ENCODE measurements at regions not wholly inside any gene's neighbourhood (a gene's known extent, or its start where the extent isn't known, plus 50 kb on each side); places are given as distances from the start of the nearest gene placed in this dataset.

GRCh38 chr9:80931163-80931562, 758.2 kb downstream of the TLE1 start:
- no peak overlapping the region for H4K91ac ChIP-seq (ENCODE audit: insufficient read length, low read depth, low read length)
- no peak overlapping the region for H3K4ac ChIP-seq (ENCODE audit: low read depth, low read length)
- WGBS (ENCODE audit: extremely low coverage, insufficient read length, low lambda C conversion rate): no CpG with 5 or more reads among the region's 3 CpGs
- no peak for TF ChIP-seq CTCF (conservative IDR thresholded peaks at IDR 0.05)
- no peaks in the 10 kb centered on the region for H3K79me1 ChIP-seq (ENCODE audit: insufficient read depth, low read depth, low read length, poor library complexity, severe bottlenecking)
- no peak overlapping the region for H4K5ac ChIP-seq (ENCODE audit: insufficient read length, low read depth, low read length)
- H2BK12ac ChIP-seq (ENCODE audit: insufficient read length, low read depth, low read length): no peak overlapping the region
- H3K56ac ChIP-seq (ENCODE audit: insufficient read length, low read depth, low read length): no peak overlapping the region
- H2AFZ ChIP-seq (ENCODE audit: low read length): no peak overlapping the region
- H3K79me2 ChIP-seq (ENCODE audit: insufficient read depth, low read length): no peaks in the 10 kb centered on the region
- Mint-ChIP-seq H3K27ac (no peak overlapping the region), H3K4me1 (peaks cover 0 to 6% of the 10 kb centered on the region in 2 experiments; a peak in 1 of 4 replicates), H3K27me3 (ENCODE audit: low read depth) (no peaks in the 10 kb centered on the region), H3K4me3 (no peak overlapping the region), H3K9me3 (peaks cover 0 to 9% of the 10 kb centered on the region in 2 experiments; a peak in 2 of 5 replicates), H3K36me3 (ENCODE audit: insufficient read depth in 1 of 3, low read depth in 3 of 3) (peaks cover 0 to 3% (median 0%) of the 10 kb centered on the region in 3 experiments; a peak in 3 of 7 replicates)
- H3K27me3 ChIP-seq (ENCODE audit: insufficient read depth, low read length): no peaks in the 10 kb centered on the region
- no peak overlapping the region for H3K14ac ChIP-seq (ENCODE audit: insufficient read depth, low read length)
- H3K23me2 ChIP-seq (ENCODE audit: insufficient read length, low read depth, low read length, poor library complexity, severe bottlenecking): no peaks in the 10 kb centered on the region
- H3K18ac ChIP-seq (ENCODE audit: insufficient read length, low read depth, low read length): no peak overlapping the region
- no peak overlapping the region for H2AK5ac ChIP-seq (ENCODE audit: insufficient read length, low read length)
- no peak overlapping the region for H2BK5ac ChIP-seq (ENCODE audit: insufficient read length, low read length)
- H3K9me3 ChIP-seq (ENCODE audit: control insufficient read depth, low read depth, low read length): no peaks in the 10 kb centered on the region
- H3K4me1 ChIP-seq (ENCODE audit: insufficient read depth, low read length): no peaks in the 10 kb centered on the region
- no peaks in the 10 kb centered on the region for H4K20me1 ChIP-seq (ENCODE audit: control insufficient read depth, insufficient read depth, insufficient read length)
- H2BK15ac ChIP-seq (ENCODE audit: low read depth, low read length): no peak overlapping the region
- H3K9ac ChIP-seq (ENCODE audit: extremely low read depth, insufficient read length, low read length): no peak overlapping the region
- no peak overlapping the region for H3T11ph ChIP-seq (ENCODE audit: low read length)
- no peak overlapping the region for H3K23ac ChIP-seq (ENCODE audit: insufficient read length, low read depth, low read length)
- no peak overlapping the region for H4K8ac ChIP-seq (replicated peaks; ENCODE audit: insufficient read length, low read depth, low read length)
- H2BK120ac ChIP-seq (ENCODE audit: low read depth, low read length, poor library complexity, severe bottlenecking): no peak overlapping the region
- H2BK20ac ChIP-seq (ENCODE audit: low read depth, low read length, poor library complexity, severe bottlenecking): no peak overlapping the region
- H3K4me2 ChIP-seq (ENCODE audit: insufficient read depth, insufficient read length, low read length): no peak overlapping the region
- H3K27ac ChIP-seq (ENCODE audit: insufficient read length, low read depth, low read length): no peak overlapping the region
- no peak for DNase-seq

All from H9 (cell line).